ENCODE measurements at regions not wholly inside any gene's neighbourhood (a gene's known extent, or its start where the extent isn't known, plus 50 kb on each side); places are given as distances from the start of the nearest gene placed in this dataset.
"Not testable (repeated sequence)": the region's sequence is repeated elsewhere in the genome, so short reads cannot be mapped to it uniquely, and the experiment has no call there.

DNA sequence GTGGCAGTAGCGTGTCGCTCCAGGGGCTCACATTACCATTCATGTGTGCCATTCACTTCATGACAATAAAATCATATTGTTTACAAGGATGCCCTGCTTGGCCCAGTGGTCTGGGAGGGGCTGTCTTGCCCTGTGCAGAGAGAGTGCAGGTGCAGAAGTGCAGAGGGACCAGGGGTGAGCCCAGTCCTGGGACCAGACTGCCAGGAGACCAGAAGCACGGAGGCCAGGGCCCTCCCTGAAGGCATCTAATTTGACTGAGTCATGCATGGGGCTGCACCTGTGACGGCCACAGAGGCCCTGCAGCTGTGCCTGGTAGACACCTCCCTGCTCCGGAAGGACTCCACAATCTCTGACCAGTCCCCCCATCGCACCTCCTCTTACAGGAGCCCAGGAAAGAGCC, 164.4 kb upstream of the FOXD4L5 start:
- no peak for FAIRE-seq
- no peaks in the 10 kb centered on the region for H3K27me3 ChIP-seq (ENCODE audit: control insufficient read depth, insufficient read depth, low read length)
- TF ChIP-seq, protein P1, sequence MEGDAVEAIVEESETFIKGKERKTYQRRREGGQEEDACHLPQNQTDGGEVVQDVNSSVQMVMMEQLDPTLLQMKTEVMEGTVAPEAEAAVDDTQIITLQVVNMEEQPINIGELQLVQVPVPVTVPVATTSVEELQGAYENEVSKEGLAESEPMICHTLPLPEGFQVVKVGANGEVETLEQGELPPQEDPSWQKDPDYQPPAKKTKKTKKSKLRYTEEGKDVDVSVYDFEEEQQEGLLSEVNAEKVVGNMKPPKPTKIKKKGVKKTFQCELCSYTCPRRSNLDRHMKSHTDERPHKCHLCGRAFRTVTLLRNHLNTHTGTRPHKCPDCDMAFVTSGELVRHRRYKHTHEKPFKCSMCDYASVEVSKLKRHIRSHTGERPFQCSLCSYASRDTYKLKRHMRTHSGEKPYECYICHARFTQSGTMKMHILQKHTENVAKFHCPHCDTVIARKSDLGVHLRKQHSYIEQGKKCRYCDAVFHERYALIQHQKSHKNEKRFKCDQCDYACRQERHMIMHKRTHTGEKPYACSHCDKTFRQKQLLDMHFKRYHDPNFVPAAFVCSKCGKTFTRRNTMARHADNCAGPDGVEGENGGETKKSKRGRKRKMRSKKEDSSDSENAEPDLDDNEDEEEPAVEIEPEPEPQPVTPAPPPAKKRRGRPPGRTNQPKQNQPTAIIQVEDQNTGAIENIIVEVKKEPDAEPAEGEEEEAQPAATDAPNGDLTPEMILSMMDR (IDR thresholded peaks at IDR 0.05; ENCODE audit: insufficient read depth, low read length, severe bottlenecking): no peak
- no peak for DNase-seq (ENCODE audit: low read depth)
- H3K36me3 ChIP-seq (ENCODE audit: control insufficient read depth, insufficient read depth, low read length): no peaks in the 10 kb centered on the region
- no peak overlapping the region for H3K4me3 ChIP-seq (ENCODE audit: low read depth, low read length)

DNA sequence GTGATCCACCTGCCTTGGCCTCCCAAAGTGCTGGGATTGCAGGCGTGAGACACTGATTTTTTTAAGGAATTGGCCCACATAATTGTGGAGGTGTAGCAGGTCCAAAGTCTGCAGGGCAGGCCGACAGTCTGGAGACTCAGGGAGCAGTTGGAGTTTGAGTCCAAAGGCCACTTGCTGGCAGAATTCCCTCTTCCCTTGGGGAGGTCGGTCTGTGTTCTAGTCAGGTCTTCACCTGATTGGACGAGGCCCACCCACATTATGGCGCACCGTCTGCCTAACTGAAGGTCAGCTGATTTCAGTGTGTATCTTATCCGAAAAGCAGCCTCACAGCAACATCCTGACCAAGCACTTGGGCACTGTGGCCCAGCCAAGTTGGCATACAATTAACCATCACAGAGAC, 162.1 kb upstream of the FOXD4L5 start:
- DNase-seq (ENCODE audit: low read depth); H3K36me3 ChIP-seq (ENCODE audit: control insufficient read depth, insufficient read depth, low read length); H3K4me3 ChIP-seq (ENCODE audit: low read depth, low read length); H3K27me3 ChIP-seq (ENCODE audit: control insufficient read depth, insufficient read depth, low read length); FAIRE-seq: not testable (repeated sequence)

DNA sequence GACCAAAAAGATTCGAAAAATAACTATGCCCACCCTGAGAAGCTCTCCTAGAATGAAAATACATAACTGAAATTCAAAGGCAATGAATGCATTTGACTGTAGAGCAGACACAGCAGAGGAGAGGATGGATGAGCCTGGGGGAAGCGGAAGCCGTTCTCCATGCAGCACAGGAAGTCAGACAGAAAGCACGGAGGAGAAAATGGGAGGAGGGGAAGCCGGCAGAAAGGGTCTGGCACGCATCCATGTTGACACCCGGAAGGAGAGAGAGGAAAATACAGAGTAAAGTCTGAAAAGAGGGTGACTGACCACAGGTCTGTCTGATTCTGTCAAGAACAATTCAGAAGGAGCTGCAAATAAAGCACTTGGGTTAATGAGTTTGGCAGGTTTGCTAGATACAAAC, 161.0 kb upstream of the FOXD4L5 start:
- not testable (repeated sequence) for H3K36me3 ChIP-seq (ENCODE audit: control insufficient read depth, insufficient read depth, low read length); DNase-seq (ENCODE audit: low read depth); H3K4me3 ChIP-seq (ENCODE audit: low read depth, low read length); FAIRE-seq; H3K27me3 ChIP-seq (ENCODE audit: control insufficient read depth, insufficient read depth, low read length)

DNA sequence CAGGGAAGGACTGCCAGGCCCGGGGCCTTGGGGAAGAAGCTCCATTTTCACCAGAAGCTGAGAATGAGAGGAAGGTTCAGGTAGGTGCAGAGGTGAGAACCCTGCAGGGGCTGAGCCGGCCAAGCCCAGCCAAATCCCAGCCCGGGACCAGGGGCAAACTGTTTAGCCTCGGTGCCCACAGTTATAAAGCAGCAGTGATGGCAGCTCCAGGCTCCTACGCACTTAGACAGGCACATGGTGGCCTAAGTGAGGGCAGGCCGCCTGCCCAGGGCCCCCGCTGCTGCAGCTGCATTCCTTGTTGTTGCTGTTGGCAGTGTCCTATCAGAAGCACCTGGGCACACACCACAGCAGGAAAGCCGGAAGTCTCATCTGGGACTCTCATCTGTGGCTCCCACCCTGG, 159.9 kb upstream of the FOXD4L5 start:
- H3K27me3 ChIP-seq (ENCODE audit: control insufficient read depth, insufficient read depth, low read length): no peaks in the 10 kb centered on the region
- TF ChIP-seq, protein P1 (IDR thresholded peaks at IDR 0.05; ENCODE audit: insufficient read depth, low read length, severe bottlenecking): no peak
- no peak overlapping the region for H3K4me3 ChIP-seq (ENCODE audit: low read depth, low read length)
- H3K36me3 ChIP-seq (ENCODE audit: control insufficient read depth, insufficient read depth, low read length): no peaks in the 10 kb centered on the region
- DNase-seq (ENCODE audit: low read depth) (no peak), FAIRE-seq (no peak)

DNA sequence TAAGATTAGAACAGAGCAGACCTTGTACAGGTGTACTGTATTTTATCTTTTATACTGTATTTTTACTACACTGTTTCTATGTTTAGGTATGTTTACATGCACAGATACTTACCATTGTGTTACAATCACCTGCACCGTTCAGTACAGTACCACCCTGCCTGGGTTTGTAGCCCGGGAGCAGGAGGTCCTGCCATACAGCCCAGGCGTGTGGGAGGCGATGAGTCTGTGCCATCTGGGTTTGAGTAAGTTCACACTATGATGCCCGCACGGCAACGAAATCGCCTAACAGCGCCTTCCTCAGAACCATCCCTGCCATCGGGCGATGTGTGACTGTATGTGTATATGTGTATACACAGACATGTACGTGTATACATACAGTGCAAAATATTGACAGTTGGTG, 157.1 kb upstream of the FOXD4L5 start:
- not testable (repeated sequence) for H3K36me3 ChIP-seq (ENCODE audit: control insufficient read depth, insufficient read depth, low read length); H3K4me3 ChIP-seq (ENCODE audit: low read depth, low read length); FAIRE-seq; DNase-seq (ENCODE audit: low read depth); H3K27me3 ChIP-seq (ENCODE audit: control insufficient read depth, insufficient read depth, low read length)

DNA sequence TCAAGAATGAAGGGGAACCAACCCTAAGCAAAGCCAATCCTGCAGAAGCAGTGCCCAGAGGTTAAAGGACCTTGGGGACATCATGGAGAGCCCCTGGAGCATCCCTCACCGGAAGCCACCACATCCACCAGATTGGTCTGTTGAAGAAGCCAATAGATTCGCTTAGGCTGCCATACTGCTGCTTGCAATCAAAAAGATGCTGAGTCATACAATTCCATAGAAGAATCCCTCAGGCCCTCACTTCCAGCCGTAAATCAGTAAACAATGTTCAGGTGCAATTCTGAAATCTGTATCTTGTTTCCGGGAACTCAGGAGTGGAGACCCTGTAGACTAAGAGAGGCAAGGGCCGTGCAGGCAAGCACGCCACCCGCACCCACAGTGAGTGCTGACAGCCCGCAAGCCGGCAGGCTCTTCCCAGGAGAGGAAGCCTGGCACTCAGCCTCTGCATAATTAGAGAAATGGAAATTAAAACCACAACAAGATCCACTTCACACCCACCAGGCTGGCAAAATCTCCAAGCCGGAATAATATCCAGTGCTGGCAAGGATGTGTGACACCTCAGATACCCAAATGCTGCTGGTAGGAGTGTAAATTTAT, 156.4 kb upstream of the FOXD4L5 start:
- H3K27me3 ChIP-seq (ENCODE audit: control insufficient read depth, insufficient read depth, low read length); H3K4me3 ChIP-seq (ENCODE audit: low read depth, low read length); DNase-seq (ENCODE audit: low read depth); H3K36me3 ChIP-seq (ENCODE audit: control insufficient read depth, insufficient read depth, low read length); FAIRE-seq: not testable (repeated sequence)

DNA sequence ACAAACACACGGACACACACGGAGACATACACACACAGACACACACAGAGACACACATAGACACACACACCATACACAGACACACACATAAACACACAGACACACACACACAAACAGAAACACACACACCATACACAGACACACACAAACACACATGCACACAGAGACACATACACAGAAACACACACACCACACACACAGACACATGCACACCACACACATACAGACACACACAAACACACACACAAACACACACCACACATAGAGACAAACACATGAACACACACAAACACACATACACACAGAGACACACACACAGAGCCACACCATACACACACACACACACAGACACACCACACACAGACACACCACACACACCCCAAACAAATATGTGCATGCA, 152.7 kb upstream of the FOXD4L5 start:
- Histone ChIP-seq H3K4me3 (ENCODE audit: low read depth, low read length) (no peak overlapping the region), H3K36me3 (ENCODE audit: control insufficient read depth, insufficient read depth, low read length) (no peaks in the 10 kb centered on the region), H3K27me3 (ENCODE audit: control insufficient read depth, insufficient read depth, low read length) (no peaks in the 10 kb centered on the region)
- DNase-seq (ENCODE audit: low read depth): no peak
- TF ChIP-seq, protein P1 (IDR thresholded peaks at IDR 0.05; ENCODE audit: insufficient read depth, low read length, severe bottlenecking): no peak
- FAIRE-seq: no peak

DNA sequence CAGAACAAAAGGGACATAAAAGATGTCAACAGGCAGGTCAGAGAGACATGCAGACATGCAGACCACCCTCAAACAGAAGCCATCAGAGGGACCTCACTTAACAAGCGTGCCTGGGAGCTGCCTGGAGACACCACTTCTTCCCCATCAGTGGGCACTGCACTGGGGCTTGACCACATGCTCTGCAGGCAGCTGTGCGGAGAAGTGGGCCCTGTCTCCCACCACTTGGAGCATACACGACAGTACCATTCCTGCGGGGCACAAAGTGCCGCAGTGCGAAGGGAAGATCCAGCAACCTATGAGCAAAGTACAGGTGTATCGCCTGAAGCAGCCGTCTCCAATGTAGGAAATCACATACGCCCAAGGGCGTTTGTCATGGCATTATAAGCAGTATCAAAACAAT, 150.5 kb upstream of the FOXD4L5 start:
- TF ChIP-seq, protein P1 (IDR thresholded peaks at IDR 0.05; ENCODE audit: insufficient read depth, low read length, severe bottlenecking): no peak
- no peak overlapping the region for H3K4me3 ChIP-seq (ENCODE audit: low read depth, low read length)
- H3K36me3 ChIP-seq (ENCODE audit: control insufficient read depth, insufficient read depth, low read length): no peaks in the 10 kb centered on the region
- DNase-seq (ENCODE audit: low read depth) (no peak), FAIRE-seq (no peak)
- H3K27me3 ChIP-seq (ENCODE audit: control insufficient read depth, insufficient read depth, low read length): no peaks in the 10 kb centered on the region
